Adrenal gland (tissue), 9 donors: ENCODE measurements at regions not wholly inside any gene's neighbourhood (a gene's known extent, or its start where the extent isn't known, plus 50 kb on each side); places are given as distances from the start of the nearest gene placed in this dataset.

ENCODE experiments used
- DNase-seq, 7 donors: peaks; one replicate each; pipeline ENCODE4 v3.0.0-alpha.2; 2019 to 2020
- H3K27ac ChIP-seq, 5 donors: fragments of 200-600 bp; sonication (generic) in 4 of 5; 1 replicate in 3 of 5; 2 replicates in 2 of 5; pipeline versions ENCODE4 v1.5.1 to v1.8.0; 2016 to 2020; ENCODE audit warnings: mild to moderate bottlenecking in 1 of 5
- H3K27me3 ChIP-seq: fragments of 200-600 bp; 2 replicates; pipeline ENCODE4 v1.8.0; 2021
- H3K36me3 ChIP-seq, 2 donors: fragments of 200-600 bp; replicated peaks in 1 of 2; 1 replicate in 1 of 2; 2 replicates in 1 of 2; pipeline versions ENCODE4 v1.5.1 to v1.8.0; 2018 to 2022
- H3K4me1 ChIP-seq, 2 donors: fragments of 200-600 bp; replicated peaks in 1 of 2; 1 replicate in 1 of 2; 2 replicates in 1 of 2; pipeline versions ENCODE4 v1.5.1 to v1.8.0; 2018 to 2021
- H3K4me3 ChIP-seq, 4 donors: fragments of 200-600 bp; sonication (generic) in 3 of 4; one replicate each; pipeline ENCODE4 v1.5.1; 2016 to 2018
- H3K9me3 ChIP-seq, 3 donors: fragments of 200-600 bp; sonication (generic) in 1 of 3; replicated peaks in 1 of 3; 1 replicate in 2 of 3; 2 replicates in 1 of 3; pipeline versions ENCODE4 v1.5.1 to v1.8.0; 2016 to 2021
- POLR2A ChIP-seq, 2 donors: fragments of 450-650 bp; IDR thresholded peaks; one replicate each; pipeline ENCODE4 v1.6.1; 2017; ENCODE audit warnings: antibody characterized with exemption in 2 of 2, mild to moderate bottlenecking in 2 of 2, moderate library complexity in 1 of 2
- WGBS, 4 donors: extraction: QIAGEN DNeasy Blood & Tissue Kit in 2 of 4; methylation state at CpG; one replicate each; pipeline versions ENCODE4 v1.1.5 to v1.1.7; 2013 to 2017; 5-methylcytosine and 5-hydroxymethylcytosine counted together
- intact Hi-C, 2 donors: fragments of 100-400 bp; cut with DNase I; formaldehyde crosslinking; loops; one replicate each; pipeline versions ENCODE4 v1.14.1 to v1.15.0; 2022 to 2023
- TF ChIP-seq, protein P1 (sequence below), 6 experiments: fragments of 450-650 bp in 4 of 6; fragments of 200-600 bp in 2 of 6; sonication (generic) in 1 of 6; IDR thresholded peaks; 1 replicate in 5 of 6; 2 replicates in 1 of 6; pipeline versions ENCODE4 v1.5.1 to v1.8.0; 2016 to 2021; ENCODE audit warnings: antibody characterized with exemption in 6 of 6, mild to moderate bottlenecking in 2 of 6, moderate library complexity in 1 of 6
- donor health status: healthy with polysubstance abuse.
- donor health status: Bipolar disorder and iron deficiency.
- donor health status: DM: yes; HTN: yes; CAD: no.
- donor health status: DM: no; HTN: no; CAD: no.
- donor health status: DM: no; HTN: no; CAD: no.

- TF ChIP-seq, protein P1, sequence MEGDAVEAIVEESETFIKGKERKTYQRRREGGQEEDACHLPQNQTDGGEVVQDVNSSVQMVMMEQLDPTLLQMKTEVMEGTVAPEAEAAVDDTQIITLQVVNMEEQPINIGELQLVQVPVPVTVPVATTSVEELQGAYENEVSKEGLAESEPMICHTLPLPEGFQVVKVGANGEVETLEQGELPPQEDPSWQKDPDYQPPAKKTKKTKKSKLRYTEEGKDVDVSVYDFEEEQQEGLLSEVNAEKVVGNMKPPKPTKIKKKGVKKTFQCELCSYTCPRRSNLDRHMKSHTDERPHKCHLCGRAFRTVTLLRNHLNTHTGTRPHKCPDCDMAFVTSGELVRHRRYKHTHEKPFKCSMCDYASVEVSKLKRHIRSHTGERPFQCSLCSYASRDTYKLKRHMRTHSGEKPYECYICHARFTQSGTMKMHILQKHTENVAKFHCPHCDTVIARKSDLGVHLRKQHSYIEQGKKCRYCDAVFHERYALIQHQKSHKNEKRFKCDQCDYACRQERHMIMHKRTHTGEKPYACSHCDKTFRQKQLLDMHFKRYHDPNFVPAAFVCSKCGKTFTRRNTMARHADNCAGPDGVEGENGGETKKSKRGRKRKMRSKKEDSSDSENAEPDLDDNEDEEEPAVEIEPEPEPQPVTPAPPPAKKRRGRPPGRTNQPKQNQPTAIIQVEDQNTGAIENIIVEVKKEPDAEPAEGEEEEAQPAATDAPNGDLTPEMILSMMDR (IDR thresholded peaks at IDR 0.05), result no peak
- TF ChIP-seq POLR2A (IDR thresholded peaks at IDR 0.05), result no peak
- intact Hi-C loops, result no loop called here
- Histone ChIP-seq H3K36me3 (no peaks in the 10 kb centered on the region), H3K9me3 (no peaks in the 10 kb centered on the region), H3K27me3 (no peaks in the 10 kb centered on the region), H3K4me1 (no peaks in the 10 kb centered on the region), H3K27ac (no peak overlapping the region), H3K4me3 (no peak overlapping the region)
- DNase-seq, result no peak
- 45 to 71% (median 56%) methylated on average over 2 of the region's 2 CpGs for WGBS, 4 donors
Observed at GRCh38 chr1:191320062-191320461, 838.2 kb upstream of the RGS18 start.

DNA sequence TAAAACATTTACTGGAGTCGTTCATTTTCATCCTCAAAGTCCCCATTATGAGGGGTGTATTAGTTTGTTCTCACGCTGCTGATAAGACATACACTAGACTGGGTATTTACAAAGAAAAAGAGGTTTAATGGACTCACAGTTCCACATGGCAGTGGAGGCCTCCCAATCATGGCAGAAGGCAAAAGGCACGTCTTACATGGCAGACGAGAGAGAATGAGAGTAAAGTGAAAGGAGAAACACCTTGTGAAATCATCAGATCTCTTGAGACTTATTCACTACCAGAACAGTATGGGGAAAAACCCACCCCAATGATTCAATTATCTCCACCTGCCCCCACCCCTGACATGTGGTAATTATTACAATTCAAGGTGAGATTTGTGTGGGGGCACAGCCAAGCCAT is 830.4 kb upstream of the RGS18 start:
- H3K4me3 ChIP-seq, result no peak overlapping the region
- 72 to 81% (median 77%) methylated on average over 4 of the region's 4 CpGs for WGBS, 4 donors
- no peaks in the 10 kb centered on the region for H3K36me3 ChIP-seq
- H3K27me3 ChIP-seq, result no peaks in the 10 kb centered on the region
- H3K4me1 ChIP-seq, result no peaks in the 10 kb centered on the region
- TF ChIP-seq POLR2A (IDR thresholded peaks at IDR 0.05), result no peak
- TF ChIP-seq, protein P1 (IDR thresholded peaks at IDR 0.05), result no peak
- no peaks in the 10 kb centered on the region for H3K9me3 ChIP-seq
- DNase-seq, result no peak
- intact Hi-C loops, result no loop called here
- no peak overlapping the region for H3K27ac ChIP-seq

DNA sequence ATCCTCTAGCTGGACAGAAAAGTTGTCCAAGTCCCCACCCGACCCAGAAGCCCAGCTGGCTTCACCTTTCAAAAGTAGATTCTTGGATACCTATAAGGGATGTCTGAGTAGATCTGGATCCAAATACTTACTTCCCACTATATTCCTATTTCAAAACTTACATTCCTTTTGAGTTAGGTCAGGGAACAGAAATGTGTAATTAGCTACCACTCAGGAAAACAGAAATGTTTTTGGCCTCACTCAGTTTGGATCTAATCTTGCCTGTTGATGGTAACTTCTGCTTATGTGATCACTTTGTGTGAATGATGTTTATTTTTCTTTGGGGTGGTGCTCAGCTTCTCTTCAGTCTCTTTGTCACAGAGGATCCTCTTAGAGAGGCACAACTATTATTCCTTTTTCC is 814.4 kb upstream of the RGS18 start:
- Histone ChIP-seq H3K27ac (no peak overlapping the region), H3K36me3 (no peaks in the 10 kb centered on the region), H3K9me3 (no peaks in the 10 kb centered on the region), H3K27me3 (no peaks in the 10 kb centered on the region), H3K4me1 (no peaks in the 10 kb centered on the region), H3K4me3 (no peak overlapping the region)
- intact Hi-C loops, result no loop called here
- 33 to 64% (median 46%) methylated on average over 1 of the region's 1 CpG for WGBS, 4 donors
- TF ChIP-seq, protein P1 (IDR thresholded peaks at IDR 0.05), result no peak
- TF ChIP-seq POLR2A (IDR thresholded peaks at IDR 0.05), result no peak
- no peak for DNase-seq

DNA sequence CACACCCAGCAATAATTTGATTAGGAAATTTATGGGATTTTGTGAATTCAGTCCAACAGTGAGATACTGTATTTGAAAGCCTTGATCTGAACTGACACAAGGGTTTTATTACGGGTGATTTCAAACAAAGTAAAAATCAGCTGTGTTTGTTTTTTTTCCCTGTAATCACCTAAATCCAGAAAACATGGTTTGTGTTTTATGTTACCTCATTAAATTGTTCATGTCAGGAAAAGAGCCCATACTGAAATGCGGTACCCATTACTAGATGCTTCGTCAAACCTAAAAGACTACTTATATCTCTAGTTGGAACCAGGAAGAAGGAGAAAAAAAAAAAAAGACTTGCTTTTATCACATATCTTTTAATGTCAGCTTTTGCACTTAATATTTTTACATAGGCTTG is 811.9 kb upstream of the RGS18 start:
- no peak overlapping the region for H3K4me3 ChIP-seq
- WGBS, 4 donors, result 73 to 89% (median 79%) methylated on average over 3 of the region's 3 CpGs
- DNase-seq, result no peak
- no peak overlapping the region for H3K27ac ChIP-seq
- TF ChIP-seq POLR2A (IDR thresholded peaks at IDR 0.05), result no peak
- TF ChIP-seq, protein P1 (IDR thresholded peaks at IDR 0.05), result no peak
- intact Hi-C loops, result no loop called here
- H3K4me1 ChIP-seq, result no peaks in the 10 kb centered on the region
- H3K36me3 ChIP-seq, result no peaks in the 10 kb centered on the region
- no peaks in the 10 kb centered on the region for H3K27me3 ChIP-seq
- H3K9me3 ChIP-seq, result no peaks in the 10 kb centered on the region
